DND-41 (cell line): ENCODE measurements at regions not wholly inside any gene's neighbourhood (a gene's known extent, or its start where the extent isn't known, plus 50 kb on each side); places are given as distances from the start of the nearest gene placed in this dataset.

Experiments used
- ATAC-seq: fragments of 200-7000 bp; cut with Tn5 transposase; 3 replicates; pipeline ENCODE4 v1.9.1; 2021; ENCODE audit warnings: low read depth; ENCODE audit not compliant: insufficient read depth
- DNase-seq: peaks from one replicate; pipeline ENCODE4 v3.0.0-alpha.2; 2020
- H2AFZ ChIP-seq: 2 replicates; pipeline ENCODE4 v1.6.0; 2012; ENCODE audit warnings: low read depth, low read length
- H3K27ac ChIP-seq: 2 replicates; pipeline ENCODE4 v1.5.1; 2012; ENCODE audit warnings: low read length, inconsistent platforms
- H3K27me3 ChIP-seq: fragments of 200-600 bp; sonication (generic); 2 replicates; pipeline ENCODE4 v1.6.0; 2012; ENCODE audit warnings: low read length, mild to moderate bottlenecking, inconsistent platforms; ENCODE audit not compliant: insufficient read depth, poor library complexity
- H3K36me3 ChIP-seq: 2 replicates; pipeline ENCODE4 v1.5.1; 2012; ENCODE audit warnings: low read length, inconsistent platforms; ENCODE audit not compliant: insufficient read depth
- H3K4me1 ChIP-seq: 2 replicates; pipeline ENCODE4 v1.5.1; 2012; ENCODE audit warnings: mild to moderate bottlenecking, low read length; ENCODE audit not compliant: insufficient read depth
- H3K4me2 ChIP-seq: 2 replicates; pipeline ENCODE4 v1.6.0; 2012; ENCODE audit warnings: mild to moderate bottlenecking, moderate library complexity, low read length, inconsistent platforms; ENCODE audit not compliant: insufficient read depth
- H3K4me3 ChIP-seq, 2 experiments: fragments of 200-600 bp in 1 of 2; shearing (Covaris generic) in 1 of 2; 2 replicates each; pipeline ENCODE4 v1.5.1; 2012 to 2016; ENCODE audit warnings: inconsistent platforms in 2 of 2, low read length in 2 of 2, mild to moderate bottlenecking in 2 of 2, low read depth in 1 of 2, moderate library complexity in 1 of 2
- H3K79me2 ChIP-seq: 2 replicates; pipeline ENCODE4 v1.6.0; 2012; ENCODE audit warnings: low read length, inconsistent platforms; ENCODE audit not compliant: insufficient read depth
- H3K9ac ChIP-seq: 2 replicates; pipeline ENCODE4 v1.6.0; 2012; ENCODE audit warnings: low read depth, mild to moderate bottlenecking, inconsistent platforms, low read length, moderate library complexity
- H3K9me3 ChIP-seq: 2 replicates; pipeline ENCODE4 v1.5.1; 2012; ENCODE audit warnings: low read length, moderate library complexity, mild to moderate bottlenecking, inconsistent platforms; ENCODE audit not compliant: insufficient read depth, severe bottlenecking
- H4K20me1 ChIP-seq: 2 replicates; pipeline ENCODE4 v1.6.0; 2012; ENCODE audit warnings: low read length; ENCODE audit not compliant: insufficient read depth
- EZH2 ChIP-seq: IDR thresholded peaks from 3 replicates; pipeline ENCODE4 v1.6.1; 2012; ENCODE audit warnings: borderline replicate concordance, low read depth, mild to moderate bottlenecking, moderate library complexity, low read length, inconsistent platforms; ENCODE audit not compliant: severe bottlenecking
- TF ChIP-seq, protein P1 (sequence below): IDR thresholded peaks from 2 replicates; pipeline ENCODE4 v1.5.1; 2012; ENCODE audit warnings: borderline replicate concordance, low read length, moderate library complexity, mild to moderate bottlenecking; ENCODE audit not compliant: poor library complexity, severe bottlenecking; ENCODE audit errors: extremely low read depth

DNA sequence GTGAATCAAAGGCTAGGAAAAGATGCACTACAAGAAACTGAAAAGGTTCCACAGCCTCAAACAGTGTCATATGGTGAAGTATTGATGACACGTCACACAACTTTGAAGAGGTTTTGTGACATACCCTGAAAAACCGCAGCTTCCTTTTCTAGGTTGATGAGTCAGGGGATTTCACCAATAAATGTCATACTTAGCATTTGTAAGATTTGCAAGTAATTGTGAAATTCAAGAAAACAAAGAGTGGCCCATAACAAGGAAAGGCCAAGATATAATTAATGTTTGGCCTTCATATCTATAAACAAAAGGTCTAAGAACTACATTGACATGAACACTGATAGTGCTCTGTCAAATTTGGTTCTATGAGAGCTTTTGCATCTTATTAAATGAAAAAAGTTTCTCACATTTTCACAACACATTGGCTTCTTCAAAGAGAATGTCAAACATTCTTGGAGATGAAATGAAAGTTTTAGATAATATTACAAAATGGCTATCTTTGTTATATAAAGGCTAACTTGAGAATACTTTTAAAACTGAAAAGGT lies 62.0 kb upstream of the NAMPT start:
- no peak for TF ChIP-seq EZH2
- TF ChIP-seq, protein P1, sequence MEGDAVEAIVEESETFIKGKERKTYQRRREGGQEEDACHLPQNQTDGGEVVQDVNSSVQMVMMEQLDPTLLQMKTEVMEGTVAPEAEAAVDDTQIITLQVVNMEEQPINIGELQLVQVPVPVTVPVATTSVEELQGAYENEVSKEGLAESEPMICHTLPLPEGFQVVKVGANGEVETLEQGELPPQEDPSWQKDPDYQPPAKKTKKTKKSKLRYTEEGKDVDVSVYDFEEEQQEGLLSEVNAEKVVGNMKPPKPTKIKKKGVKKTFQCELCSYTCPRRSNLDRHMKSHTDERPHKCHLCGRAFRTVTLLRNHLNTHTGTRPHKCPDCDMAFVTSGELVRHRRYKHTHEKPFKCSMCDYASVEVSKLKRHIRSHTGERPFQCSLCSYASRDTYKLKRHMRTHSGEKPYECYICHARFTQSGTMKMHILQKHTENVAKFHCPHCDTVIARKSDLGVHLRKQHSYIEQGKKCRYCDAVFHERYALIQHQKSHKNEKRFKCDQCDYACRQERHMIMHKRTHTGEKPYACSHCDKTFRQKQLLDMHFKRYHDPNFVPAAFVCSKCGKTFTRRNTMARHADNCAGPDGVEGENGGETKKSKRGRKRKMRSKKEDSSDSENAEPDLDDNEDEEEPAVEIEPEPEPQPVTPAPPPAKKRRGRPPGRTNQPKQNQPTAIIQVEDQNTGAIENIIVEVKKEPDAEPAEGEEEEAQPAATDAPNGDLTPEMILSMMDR = no peak
- no peak overlapping the region for H3K27ac ChIP-seq
- H3K4me1 ChIP-seq = peaks cover 16% of the 10 kb centered on the region
- DNase-seq = peak; percentile 60
- H3K4me3 ChIP-seq = no peak overlapping the region
- H3K79me2 ChIP-seq = no peaks in the 10 kb centered on the region
- H3K27me3 ChIP-seq = no peaks in the 10 kb centered on the region
- H3K4me2 ChIP-seq = no peak overlapping the region
- H3K9me3 ChIP-seq = peaks cover 12% of the 10 kb centered on the region
- ATAC-seq = peak; percentile 98
- H4K20me1 ChIP-seq = no peaks in the 10 kb centered on the region
- no peak overlapping the region for H3K9ac ChIP-seq
- H2AFZ ChIP-seq = no peak overlapping the region
- H3K36me3 ChIP-seq = no peaks in the 10 kb centered on the region

DNA sequence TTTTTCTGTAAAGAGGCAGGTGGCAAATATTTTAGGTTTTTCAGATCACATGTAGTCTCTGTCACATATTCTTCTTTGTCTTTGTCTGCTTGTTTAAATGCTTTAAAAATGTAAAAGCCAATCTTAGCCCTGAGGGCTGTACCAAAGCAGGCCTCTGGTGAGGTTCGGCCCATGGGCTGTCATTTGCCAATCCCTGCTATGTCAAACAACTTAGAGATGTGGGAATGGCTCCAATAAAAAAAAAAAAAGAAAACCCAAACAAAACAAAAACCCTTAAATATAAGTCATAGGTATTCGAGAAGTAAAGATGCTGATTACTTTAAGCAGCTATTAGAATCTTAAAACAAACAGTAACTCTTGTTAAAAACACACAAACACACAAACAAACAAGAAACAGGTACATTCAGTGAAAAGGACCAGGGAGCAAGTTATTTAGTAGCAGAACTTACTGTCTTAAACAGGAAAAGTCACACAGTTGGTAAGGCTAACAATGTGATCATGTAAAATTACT lies 61.4 kb upstream of the NAMPT start:
- DNase-seq (no peak), ATAC-seq (no peak)
- no peak overlapping the region for H3K4me2 ChIP-seq
- no peaks in the 10 kb centered on the region for H3K36me3 ChIP-seq
- no peaks in the 10 kb centered on the region for H4K20me1 ChIP-seq
- peaks cover 12% of the 10 kb centered on the region for H3K9me3 ChIP-seq
- H2AFZ ChIP-seq = no peak overlapping the region
- no peak overlapping the region for H3K4me3 ChIP-seq
- no peak overlapping the region for H3K27ac ChIP-seq
- TF ChIP-seq, protein P1 = no peak
- no peak for TF ChIP-seq EZH2
- no peaks in the 10 kb centered on the region for H3K79me2 ChIP-seq
- H3K27me3 ChIP-seq = no peaks in the 10 kb centered on the region
- no peak overlapping the region for H3K9ac ChIP-seq
- peaks cover 16% of the 10 kb centered on the region for H3K4me1 ChIP-seq

DNA sequence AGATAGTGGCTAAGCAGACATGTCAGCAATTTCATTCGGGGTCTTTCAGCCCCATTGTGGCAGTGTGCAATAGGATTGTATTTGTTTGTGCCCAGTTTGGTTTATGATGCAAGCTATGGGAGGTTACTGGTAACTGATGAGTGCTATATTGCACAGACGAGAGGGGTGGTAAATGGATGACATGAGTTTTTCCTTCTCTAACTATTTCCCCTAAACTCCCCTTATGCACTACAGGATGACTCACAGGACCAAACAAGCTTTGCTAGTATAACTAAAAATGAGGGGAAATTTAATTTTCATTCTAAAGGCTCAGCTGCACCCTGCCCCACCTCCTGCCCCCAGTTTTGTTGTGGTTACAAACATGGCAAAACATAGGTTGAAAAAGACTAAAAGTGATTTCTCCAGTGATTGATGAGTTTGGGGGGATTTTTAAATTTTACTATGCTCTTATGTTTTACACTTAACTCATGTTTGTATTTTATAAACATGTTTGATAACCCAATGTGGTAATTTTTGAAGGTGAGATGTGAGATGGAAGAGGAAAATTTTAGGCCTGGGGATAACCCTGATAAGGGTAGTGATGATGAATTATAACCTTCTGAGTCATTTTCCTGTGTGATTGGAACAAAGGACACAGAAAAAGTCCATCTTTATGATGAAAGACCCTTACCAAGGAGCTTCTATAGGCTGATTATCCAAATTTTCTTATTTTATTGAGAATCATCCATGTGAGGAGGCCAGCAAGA lies 60.8 kb upstream of the NAMPT start:
- Histone ChIP-seq H3K4me3 (no peak overlapping the region), H3K4me2 (no peak overlapping the region), H4K20me1 (no peaks in the 10 kb centered on the region), H3K9ac (no peak overlapping the region), H2AFZ (no peak overlapping the region), H3K9me3 (peaks cover 12% of the 10 kb centered on the region), H3K4me1 (peaks cover 16% of the 10 kb centered on the region), H3K27me3 (no peaks in the 10 kb centered on the region), H3K79me2 (no peaks in the 10 kb centered on the region), H3K27ac (no peak overlapping the region), H3K36me3 (no peaks in the 10 kb centered on the region)
- DNase-seq (no peak), ATAC-seq (no peak)
- TF ChIP-seq, protein P1 = no peak
- no peak for TF ChIP-seq EZH2
